OCI-LY3 (cell line): ENCODE measurements at regions not wholly inside any gene's neighbourhood (a gene's known extent, or its start where the extent isn't known, plus 50 kb on each side); places are given as distances from the start of the nearest gene placed in this dataset.

Experiments used
- H2AFZ ChIP-seq: fragments of 200-600, 300-600 bp; shearing (Covaris generic); 2 replicates; pipeline ENCODE4 v1.6.0; 2014; ENCODE audit warnings: antibody characterized with exemption, low read depth, low read length
- H3K27ac ChIP-seq: fragments of 200-600, 300-600 bp; sonication (generic); 2 replicates; pipeline ENCODE4 v1.5.1; 2014; ENCODE audit warnings: mild to moderate bottlenecking, low read length, moderate library complexity, mixed read lengths
- H3K27me3 ChIP-seq: fragments of 200-600, 300-600 bp; sonication (generic); 2 replicates; pipeline ENCODE4 v1.6.1; 2014; ENCODE audit warnings: low read depth, low read length, mixed read lengths
- H3K36me3 ChIP-seq: fragments of 200-600, 300-600 bp; sonication (generic); replicated peaks from 2 replicates; pipeline ENCODE3; 2014; ENCODE audit warnings: low read depth, low read length, mixed read lengths
- H3K4me1 ChIP-seq: fragments of 300-600, 200-600 bp; sonication (generic); 2 replicates; pipeline ENCODE4 v1.6.1; 2014; ENCODE audit warnings: low read length, mixed read lengths
- H3K4me2 ChIP-seq: fragments of 200-600, 300-600 bp; sonication (generic); 2 replicates; pipeline ENCODE4 v1.6.1; 2014; ENCODE audit warnings: low read length, mixed read lengths
- H3K4me3 ChIP-seq: fragments of 300-600, 200-600 bp; sonication (generic); 2 replicates; pipeline ENCODE4 v1.5.1; 2014; ENCODE audit warnings: antibody characterized with exemption, mild to moderate bottlenecking, low read length, moderate library complexity
- H3K79me2 ChIP-seq: fragments of 300-600, 200-600 bp; shearing (Covaris generic); 2 replicates; pipeline ENCODE4 v1.6.1; 2014; ENCODE audit warnings: mild to moderate bottlenecking, low read length, mixed read lengths
- H3K9ac ChIP-seq: fragments of 300-600, 200-600 bp; shearing (Covaris generic); 2 replicates; pipeline ENCODE4 v1.6.0; 2014; ENCODE audit warnings: mild to moderate bottlenecking, low read length, moderate library complexity
- H3K9me3 ChIP-seq: fragments of 200-600, 300-600 bp; shearing (Covaris generic); 2 replicates; pipeline ENCODE4 v1.6.1; 2014; ENCODE audit warnings: low read length, mixed read lengths; ENCODE audit not compliant: insufficient read depth
- H4K20me1 ChIP-seq: fragments of 200-600, 300-600 bp; sonication (generic); 2 replicates; pipeline ENCODE4 v1.6.1; 2016; ENCODE audit warnings: low read length, mixed read lengths; ENCODE audit not compliant: insufficient read depth
- EZH2phosphoT487 ChIP-seq: fragments of 200-600 bp; shearing (Covaris generic); IDR thresholded peaks from 2 replicates; pipeline ENCODE4 v1.6.1; 2018; ENCODE audit warnings: antibody characterized with exemption, mixed run types, low read depth
- TF ChIP-seq, protein P1 (sequence below): fragments of 200-600, 300-600 bp; sonication (generic); IDR thresholded peaks from 2 replicates; pipeline ENCODE4 v1.5.1; 2014; ENCODE audit warnings: antibody characterized with exemption, low read length, low read depth

DNA sequence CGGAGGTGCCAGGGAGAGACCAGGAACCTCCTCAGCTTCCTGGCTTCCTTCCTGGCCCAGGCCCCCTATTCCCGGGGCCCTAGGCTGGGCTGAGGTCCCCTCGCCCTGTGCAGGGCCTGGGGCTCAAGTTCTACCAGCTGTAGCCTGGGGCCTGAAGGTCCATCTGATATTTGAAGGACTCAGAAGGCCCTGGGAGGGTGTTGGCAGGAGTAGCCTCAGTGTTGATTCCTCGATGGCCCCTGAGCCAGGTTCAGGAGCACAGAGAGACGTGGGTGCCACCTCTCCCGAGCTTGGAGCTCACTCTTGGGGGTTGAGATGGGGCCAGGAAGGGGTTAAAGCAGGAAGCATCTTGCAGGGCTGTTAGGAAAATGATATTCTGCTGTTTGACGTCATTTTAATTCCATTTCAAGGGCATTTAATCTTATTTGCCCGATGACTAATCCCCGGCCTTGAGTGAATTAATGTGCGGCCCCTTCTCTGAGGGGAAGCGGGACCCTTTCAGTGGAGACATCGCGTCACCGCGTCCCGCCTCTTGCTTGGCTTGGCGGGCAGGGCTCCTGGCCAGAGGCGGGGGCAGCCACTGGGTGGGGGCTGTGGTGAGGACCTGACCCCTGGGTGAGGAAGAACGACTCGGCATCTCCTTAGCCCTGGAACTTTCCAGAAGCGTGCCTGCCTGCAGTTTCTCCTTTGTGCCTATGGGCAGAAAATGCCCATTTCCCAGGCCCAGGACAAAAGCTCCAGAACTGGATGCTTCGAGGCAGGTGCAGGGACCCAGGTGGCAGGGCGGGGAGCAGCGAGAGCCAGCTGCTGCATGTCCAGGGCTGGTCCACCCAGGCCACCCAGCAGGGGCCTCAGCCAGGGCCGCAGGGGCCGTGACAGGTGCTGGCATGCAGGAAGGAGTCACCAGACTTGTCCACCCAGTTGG, 158.3 kb downstream of the KIF26A start:
- Histone ChIP-seq H3K9me3 (no peaks in the 10 kb centered on the region), H3K36me3 (no peaks in the 10 kb centered on the region), H3K4me1 (no peaks in the 10 kb centered on the region), H4K20me1 (no peaks in the 10 kb centered on the region), H3K4me2 (no peak overlapping the region), H3K4me3 (no peak overlapping the region), H3K27ac (no peak overlapping the region), H2AFZ (no peak overlapping the region), H3K27me3 (no peaks in the 10 kb centered on the region), H3K79me2 (no peaks in the 10 kb centered on the region), H3K9ac (no peak overlapping the region)
- TF ChIP-seq EZH2phosphoT487 = no peak
- TF ChIP-seq, protein P1, sequence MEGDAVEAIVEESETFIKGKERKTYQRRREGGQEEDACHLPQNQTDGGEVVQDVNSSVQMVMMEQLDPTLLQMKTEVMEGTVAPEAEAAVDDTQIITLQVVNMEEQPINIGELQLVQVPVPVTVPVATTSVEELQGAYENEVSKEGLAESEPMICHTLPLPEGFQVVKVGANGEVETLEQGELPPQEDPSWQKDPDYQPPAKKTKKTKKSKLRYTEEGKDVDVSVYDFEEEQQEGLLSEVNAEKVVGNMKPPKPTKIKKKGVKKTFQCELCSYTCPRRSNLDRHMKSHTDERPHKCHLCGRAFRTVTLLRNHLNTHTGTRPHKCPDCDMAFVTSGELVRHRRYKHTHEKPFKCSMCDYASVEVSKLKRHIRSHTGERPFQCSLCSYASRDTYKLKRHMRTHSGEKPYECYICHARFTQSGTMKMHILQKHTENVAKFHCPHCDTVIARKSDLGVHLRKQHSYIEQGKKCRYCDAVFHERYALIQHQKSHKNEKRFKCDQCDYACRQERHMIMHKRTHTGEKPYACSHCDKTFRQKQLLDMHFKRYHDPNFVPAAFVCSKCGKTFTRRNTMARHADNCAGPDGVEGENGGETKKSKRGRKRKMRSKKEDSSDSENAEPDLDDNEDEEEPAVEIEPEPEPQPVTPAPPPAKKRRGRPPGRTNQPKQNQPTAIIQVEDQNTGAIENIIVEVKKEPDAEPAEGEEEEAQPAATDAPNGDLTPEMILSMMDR = no peak

DNA sequence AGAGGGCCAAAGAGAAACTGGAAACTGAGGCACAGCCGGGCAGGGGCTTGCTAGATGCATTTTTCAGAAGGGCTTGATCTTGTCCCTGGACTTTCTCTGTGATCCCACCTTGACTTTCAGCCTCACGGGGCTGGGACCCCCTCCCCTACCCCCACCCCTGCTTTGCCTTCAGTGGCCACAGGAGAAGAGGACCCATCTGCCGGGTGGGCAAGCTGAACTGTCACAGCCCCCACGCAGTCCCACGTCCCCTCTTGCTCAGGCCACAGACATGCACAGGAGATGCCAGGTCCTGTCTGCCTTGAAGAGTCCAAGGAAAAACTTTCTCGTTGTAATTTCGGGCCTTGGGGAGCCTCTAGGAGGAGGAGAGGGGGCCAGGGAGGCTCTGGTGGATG, 158.9 kb downstream of the KIF26A start:
- no peaks in the 10 kb centered on the region for H3K27me3 ChIP-seq
- no peaks in the 10 kb centered on the region for H3K4me1 ChIP-seq
- no peak overlapping the region for H3K4me3 ChIP-seq
- H2AFZ ChIP-seq = no peak overlapping the region
- no peaks in the 10 kb centered on the region for H4K20me1 ChIP-seq
- H3K27ac ChIP-seq = no peak overlapping the region
- no peak overlapping the region for H3K4me2 ChIP-seq
- H3K79me2 ChIP-seq = no peaks in the 10 kb centered on the region
- H3K9me3 ChIP-seq = no peaks in the 10 kb centered on the region
- H3K9ac ChIP-seq = no peak overlapping the region
- no peak for TF ChIP-seq EZH2phosphoT487
- TF ChIP-seq, protein P1 = no peak
- no peaks in the 10 kb centered on the region for H3K36me3 ChIP-seq

DNA sequence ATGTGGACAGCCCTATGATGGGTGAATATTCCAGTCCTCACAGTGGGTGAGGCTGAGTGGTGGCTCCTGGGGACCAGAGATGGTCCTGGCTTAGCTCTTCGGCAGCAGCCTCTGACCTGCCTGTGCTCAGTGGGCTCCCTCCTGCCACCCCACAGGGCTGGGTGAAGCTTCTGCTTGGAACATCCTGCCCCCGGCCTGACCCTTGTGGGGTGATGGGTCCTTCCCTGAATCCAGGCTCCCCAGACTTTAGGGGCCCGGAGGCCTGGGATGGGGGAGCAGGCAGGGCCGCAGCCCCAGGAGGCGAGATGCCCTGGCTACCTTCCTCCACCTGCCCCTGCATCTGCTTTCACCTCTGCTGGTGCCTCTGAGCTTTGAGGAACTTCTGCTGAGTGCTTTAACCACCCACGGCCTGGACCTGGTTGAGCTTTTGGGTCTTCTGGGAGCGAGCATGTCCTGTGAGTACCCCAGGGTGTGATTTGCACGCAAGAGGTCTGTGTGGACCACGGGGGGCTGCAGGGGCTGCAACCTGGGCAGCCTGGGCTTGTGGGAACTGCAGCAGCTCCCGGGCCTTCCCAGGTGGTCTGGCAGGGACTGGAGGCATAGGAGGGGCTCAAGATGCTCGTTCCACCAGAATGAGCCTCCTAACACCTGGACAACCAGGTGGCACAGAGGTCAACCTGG, 159.5 kb downstream of the KIF26A start:
- H3K27me3 ChIP-seq = no peaks in the 10 kb centered on the region
- no peaks in the 10 kb centered on the region for H3K9me3 ChIP-seq
- H3K27ac ChIP-seq = no peak overlapping the region
- H3K4me1 ChIP-seq = no peaks in the 10 kb centered on the region
- no peak overlapping the region for H3K4me2 ChIP-seq
- no peaks in the 10 kb centered on the region for H3K79me2 ChIP-seq
- TF ChIP-seq, protein P1 = no peak
- H3K4me3 ChIP-seq = no peak overlapping the region
- no peaks in the 10 kb centered on the region for H4K20me1 ChIP-seq
- H3K9ac ChIP-seq = no peak overlapping the region
- H2AFZ ChIP-seq = no peak overlapping the region
- H3K36me3 ChIP-seq = no peaks in the 10 kb centered on the region

DNA sequence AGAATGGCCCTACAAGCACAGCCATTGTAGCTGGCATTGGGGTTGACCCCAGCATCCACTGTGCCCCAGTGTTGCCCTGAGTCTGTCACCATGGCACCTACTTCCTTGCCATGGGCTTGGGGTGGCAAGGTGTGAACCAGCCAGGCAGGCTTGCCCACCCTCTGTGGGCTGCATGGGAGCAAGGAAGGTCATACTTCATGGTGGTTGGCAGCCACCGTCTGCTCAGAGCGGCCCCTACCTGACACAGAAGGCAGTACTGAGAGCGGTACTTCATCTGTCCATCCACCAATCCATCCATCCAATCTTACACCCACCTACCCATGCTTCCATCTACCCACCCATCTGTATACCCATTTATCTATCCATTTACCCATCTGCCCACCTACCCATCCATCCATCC, 160.1 kb downstream of the KIF26A start:
- no peak overlapping the region for H3K9ac ChIP-seq
- no peak overlapping the region for H3K27ac ChIP-seq
- no peaks in the 10 kb centered on the region for H3K79me2 ChIP-seq
- no peak overlapping the region for H3K4me2 ChIP-seq
- no peak overlapping the region for H3K4me3 ChIP-seq
- no peaks in the 10 kb centered on the region for H3K9me3 ChIP-seq
- no peaks in the 10 kb centered on the region for H3K4me1 ChIP-seq
- no peaks in the 10 kb centered on the region for H4K20me1 ChIP-seq
- TF ChIP-seq EZH2phosphoT487 = no peak
- TF ChIP-seq, protein P1 = no peak
- no peaks in the 10 kb centered on the region for H3K27me3 ChIP-seq
- no peaks in the 10 kb centered on the region for H3K36me3 ChIP-seq
- no peak overlapping the region for H2AFZ ChIP-seq
